ENCODE measurements at regions not wholly inside any gene's neighbourhood (a gene's known extent, or its start where the extent isn't known, plus 50 kb on each side); places are given as distances from the start of the nearest gene placed in this dataset.

DNA sequence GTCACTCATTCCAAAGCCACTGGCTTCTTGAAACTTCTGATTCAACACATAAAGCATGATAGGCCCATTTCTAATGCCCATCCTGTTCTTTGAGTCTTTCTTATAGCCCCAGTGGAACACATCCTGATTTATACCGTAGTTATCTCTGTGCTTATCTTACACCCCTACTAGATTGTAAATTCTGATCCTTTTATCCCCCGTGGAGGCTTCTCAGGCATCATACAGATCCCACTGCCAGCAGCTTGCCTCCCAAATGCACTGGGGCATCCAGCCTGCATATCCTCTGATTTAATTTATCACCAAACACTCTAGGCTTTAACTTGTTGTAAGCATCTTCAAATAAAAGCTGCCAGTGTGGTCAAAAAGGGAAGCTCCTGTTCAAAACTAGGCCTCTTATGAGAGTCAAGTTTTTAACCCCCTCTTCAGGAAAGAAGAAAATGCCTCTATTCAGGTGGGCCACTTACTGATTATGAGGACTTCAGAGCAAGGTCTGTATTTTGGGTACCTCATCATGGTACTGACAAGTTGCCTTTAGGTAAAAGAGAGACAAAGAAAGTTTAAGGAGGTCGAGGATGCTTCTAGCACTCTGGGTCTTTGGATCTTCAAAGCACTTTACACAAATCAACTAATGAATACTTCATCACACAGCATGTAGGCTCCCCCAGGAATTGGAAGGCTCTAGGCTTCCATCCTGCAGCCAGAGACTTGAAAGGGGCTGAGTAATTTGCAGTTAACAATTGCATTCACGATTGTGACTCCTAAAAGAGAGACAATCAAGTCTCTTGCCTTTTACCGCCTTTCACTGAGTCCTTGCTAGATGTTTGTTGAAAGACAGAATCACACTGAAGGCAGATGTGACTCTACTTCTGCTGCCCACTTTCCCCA, 95.8 kb upstream of the LDB2 start:
- DNase-seq: no peak

DNA sequence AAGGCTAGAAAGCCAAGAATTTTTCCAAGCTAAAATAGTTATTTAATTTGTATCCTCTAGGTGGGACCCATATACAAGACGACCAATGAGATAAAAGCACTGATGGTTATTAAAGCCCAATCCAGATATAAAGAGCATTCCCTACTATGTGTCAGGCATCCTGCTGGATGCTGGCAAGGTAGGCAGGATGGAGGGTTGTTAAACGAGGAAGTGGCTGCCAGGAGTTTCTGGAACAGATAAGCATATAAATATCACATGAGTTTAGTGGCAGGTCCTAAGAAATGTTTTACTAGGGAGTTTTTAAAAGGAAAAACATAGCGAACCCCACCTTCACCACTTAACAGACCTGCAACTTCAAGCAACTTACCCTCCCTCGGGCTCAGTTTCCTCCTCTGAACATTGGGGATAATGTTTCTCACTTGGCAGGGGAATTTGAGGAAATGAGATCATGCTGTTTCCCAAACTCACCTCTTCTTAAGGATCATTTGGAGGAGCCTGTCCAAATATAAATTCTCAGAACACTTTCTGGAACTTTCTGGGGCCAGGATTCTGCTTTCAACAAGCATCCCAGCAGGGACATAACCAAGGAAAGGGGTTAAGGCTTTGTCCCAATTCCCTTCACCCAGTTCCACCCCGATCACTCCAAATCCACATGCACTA, 94.3 kb upstream of the LDB2 start:
- DNase-seq: no peak

DNA sequence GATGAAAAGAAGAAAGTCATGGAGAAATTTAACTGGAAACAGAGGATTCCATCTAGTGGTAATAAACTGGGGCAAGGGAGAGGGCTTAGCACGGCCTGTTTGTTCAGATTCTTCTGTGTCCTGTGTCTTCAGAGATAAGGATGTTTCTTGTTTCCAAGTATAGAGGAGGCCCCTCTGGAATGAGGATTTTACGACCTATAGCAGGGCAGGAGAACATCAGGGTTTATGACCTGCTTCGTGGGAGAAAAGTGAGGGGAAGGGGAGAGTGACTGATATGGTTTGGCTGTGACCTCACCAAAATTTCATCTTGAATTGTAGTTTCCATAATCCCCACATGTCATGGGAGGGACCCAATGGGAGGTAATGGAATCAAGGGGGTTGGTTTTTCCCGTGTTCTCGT, 93.0 kb upstream of the LDB2 start:
- DNase-seq: no peak

DNA sequence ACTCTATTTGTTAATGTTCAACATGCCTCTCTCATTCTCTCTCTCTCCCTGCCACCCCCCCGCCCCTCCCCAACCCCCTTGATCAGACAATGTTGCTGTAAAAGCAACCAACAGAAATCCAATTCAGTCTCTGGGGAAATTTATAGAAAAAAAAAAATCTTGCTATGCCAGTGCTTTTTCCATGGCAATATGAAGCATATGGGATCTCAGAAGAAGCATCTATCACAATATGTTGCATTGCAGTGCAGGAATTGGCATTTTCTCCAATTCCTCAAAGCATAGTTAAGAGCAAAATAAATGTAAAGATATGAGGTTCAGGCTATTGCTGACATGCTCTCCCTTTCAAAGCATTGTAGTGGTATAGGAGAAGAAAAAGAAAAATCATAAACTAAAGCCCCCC, 90.9 kb upstream of the LDB2 start:
- DNase-seq: no peak

DNA sequence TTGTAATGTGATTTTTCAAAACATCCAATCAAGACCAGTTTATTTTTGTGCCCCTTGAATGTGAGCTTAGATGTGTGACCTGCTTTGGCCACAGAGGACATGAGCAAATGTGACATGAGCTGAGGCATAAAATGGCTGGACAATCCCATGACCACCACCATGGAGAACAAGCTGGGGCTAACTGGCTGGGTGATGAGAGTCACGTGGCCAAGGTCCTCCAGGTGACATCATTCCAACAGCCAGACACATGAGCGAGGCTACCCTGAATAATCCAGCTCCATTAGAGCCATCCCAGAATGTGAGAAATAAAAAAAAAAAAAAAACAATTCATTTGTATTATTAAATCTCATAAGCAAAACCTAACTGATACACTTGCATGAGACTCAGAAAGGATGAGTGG, 90.4 kb upstream of the LDB2 start:
- DNase-seq: no peak

DNA sequence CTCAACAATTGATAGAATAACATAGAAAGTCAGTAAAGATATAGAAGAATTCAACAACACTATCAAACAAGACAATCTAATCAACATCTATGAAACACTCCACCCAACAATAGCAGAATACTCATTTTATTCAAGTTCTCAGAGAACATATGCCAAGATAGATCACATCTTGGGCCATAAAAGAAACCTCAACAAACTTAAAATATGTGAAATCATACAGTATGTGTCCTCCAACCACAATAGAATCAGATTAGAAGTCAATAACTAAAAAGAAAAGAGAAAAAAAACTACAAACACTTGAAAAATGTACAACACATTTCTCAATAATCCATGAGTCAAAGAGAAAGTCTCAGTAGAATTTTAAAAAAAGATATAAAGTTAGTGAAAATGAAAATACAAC, 78.6 kb upstream of the LDB2 start:
- DNase-seq: no peak

DNA sequence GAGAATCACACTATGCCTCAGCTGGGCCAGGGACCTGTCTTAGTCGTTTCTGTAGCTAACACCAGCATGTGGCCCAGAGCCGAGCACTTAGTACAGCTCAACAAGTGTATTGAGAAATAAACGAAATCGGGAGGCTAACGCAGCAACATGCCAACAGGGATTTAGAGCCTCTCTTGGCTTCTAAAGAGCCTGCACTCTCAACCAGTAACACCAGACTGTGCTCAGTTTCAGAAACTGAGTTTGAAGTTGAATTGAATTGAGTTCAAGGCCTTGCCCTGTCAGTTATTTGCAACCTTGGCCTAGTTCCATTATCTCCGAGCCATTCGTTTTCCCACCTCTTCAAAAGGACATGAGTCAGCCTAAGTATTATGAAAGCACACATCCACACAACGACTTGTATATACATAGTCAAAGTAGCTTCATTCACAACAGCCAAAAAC, 71.3 kb upstream of the LDB2 start:
- DNase-seq: no peak

DNA sequence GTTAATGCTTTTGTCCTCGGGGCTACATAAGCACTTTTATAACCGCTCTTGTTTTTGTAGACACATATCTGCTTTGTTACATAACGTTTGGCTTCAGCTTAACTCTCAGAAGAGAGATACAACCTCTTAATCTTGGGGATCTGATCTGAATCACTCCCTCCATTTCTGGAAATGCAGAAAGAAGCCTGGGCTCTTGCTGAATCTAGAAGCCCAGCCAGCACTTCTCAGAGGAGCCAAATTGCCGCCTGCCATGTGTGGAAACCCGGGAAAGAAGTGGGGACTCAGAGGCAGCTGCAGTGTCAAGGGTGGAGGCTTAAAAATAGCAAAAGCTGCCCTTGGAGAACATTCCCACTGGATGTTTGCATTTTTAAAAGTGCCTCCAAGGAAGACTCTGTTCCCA, 69.3 kb upstream of the LDB2 start:
- DNase-seq: no peak

DNA sequence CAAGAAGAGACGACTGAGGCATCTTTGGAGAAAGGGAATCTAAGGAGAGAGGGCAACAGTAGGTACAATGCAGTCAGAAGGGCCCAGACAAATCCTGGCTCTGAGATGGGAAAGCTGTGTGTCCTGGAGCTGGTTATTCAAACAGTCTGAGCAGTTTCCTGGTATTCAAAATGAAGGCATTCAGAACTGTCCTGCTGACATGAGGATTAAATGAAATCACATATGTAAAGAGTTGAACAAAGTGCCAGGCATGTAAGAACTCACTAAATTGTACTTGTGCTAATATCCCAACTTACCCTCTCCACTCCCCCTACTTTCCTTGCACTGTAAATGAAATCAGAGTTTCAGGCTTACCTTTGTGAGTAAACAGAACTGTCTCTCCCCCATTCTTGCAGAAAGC, 60.9 kb upstream of the LDB2 start:
- no peak for DNase-seq

DNA sequence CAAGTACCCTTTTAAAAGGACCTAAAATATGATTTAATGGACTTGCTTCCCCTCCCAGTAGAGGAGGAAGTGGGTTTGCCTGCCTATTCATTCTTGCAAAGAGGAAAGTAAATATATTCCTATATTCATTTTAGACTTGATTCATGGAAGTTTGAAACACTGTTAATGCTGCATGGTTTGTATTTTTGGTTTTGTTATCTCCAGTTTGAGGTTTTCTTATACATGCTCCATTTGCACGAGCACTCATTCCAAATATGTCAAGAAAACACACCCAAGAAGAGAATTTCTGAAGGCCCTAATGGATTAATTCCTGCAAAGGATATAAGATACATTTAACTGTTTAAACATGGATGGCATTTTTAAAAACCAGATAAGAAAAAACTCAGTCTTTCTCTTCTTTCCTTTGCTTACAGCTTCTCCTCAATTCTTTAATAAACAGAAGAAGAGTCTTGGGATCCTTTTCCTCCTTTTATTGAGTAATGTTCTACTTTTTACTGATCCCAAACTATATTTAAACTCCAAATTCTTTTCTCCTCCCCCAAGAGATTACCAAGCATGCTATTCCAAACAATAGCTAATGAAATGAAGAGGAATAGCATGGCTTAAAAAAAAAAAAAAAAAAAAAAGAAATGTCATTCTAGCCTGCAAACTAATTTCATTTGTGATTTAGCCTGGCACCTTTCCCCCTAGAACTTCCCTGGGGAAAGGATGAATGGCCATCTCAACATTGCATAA, 54.6 kb upstream of the LDB2 start:
- DNase-seq: no peak

DNA sequence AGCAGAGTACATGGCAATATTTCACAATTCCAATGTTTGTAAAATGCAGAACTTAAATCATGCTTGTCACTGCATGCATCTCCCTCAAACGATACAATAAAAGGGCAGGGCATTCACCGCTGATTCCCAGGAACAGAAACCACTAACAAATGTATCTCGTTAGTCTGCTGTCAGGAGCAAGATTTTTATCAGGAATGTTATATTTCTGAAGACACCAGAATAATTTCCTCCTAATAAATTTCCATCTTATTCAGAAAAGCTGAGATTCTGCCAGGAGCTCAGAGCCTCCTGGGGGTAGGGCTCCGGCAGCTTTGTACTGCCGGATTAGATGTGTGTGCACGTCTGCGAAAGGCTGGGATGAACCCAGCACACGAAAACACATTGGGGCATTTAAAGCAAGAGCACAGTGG, 54.0 kb upstream of the LDB2 start:
- no peak for DNase-seq
